Lung microvascular endothelial cell (primary cell): ENCODE measurements at regions not wholly inside any gene's neighbourhood (a gene's known extent, or its start where the extent isn't known, plus 50 kb on each side); places are given as distances from the start of the nearest gene placed in this dataset.

Experiments
- DNase-seq, 2 donors: peaks; one replicate each; pipeline versions ENCODE4 v3.0.0 to v3.0.0-alpha.2; 2010; ENCODE audit warnings: low read depth in 2 of 2

- DNase-seq: no peak
Observed at GRCh38 chr2:107024269-107024668, 138.3 kb upstream of the ST6GAL2 start.

- no peak for DNase-seq
Observed at GRCh38 chr2:107025291-107025857, 139.4 kb upstream of the ST6GAL2 start.

GRCh38 chr2:107025869-107026380, 140.0 kb upstream of the ST6GAL2 start:
- no peak for DNase-seq

GRCh38 chr2:107027205-107027604, 141.2 kb upstream of the ST6GAL2 start:
- DNase-seq: no peak

GRCh38 chr2:107027810-107028209, 141.8 kb upstream of the ST6GAL2 start:
- no peak for DNase-seq

- no peak for DNase-seq
Observed at GRCh38 chr2:107028661-107029060, 142.7 kb upstream of the ST6GAL2 start.

- DNase-seq: no peak
Observed at GRCh38 chr2:107036293-107036692, 150.3 kb upstream of the ST6GAL2 start.

GRCh38 chr2:107062173-107062572, 176.2 kb upstream of the ST6GAL2 start:
- no peak for DNase-seq

- no peak for DNase-seq
Observed at GRCh38 chr2:107062599-107063220, 176.7 kb upstream of the ST6GAL2 start.

- DNase-seq: no peak
Observed at GRCh38 chr2:107063228-107063627, 177.3 kb upstream of the ST6GAL2 start.

- DNase-seq: no peak
Observed at GRCh38 chr2:107064750-107065149, 178.8 kb upstream of the ST6GAL2 start.

GRCh38 chr2:107068069-107068916, 182.3 kb upstream of the ST6GAL2 start:
- DNase-seq: no peak

- no peak for DNase-seq
Observed at GRCh38 chr2:107069890-107070289, 183.9 kb upstream of the ST6GAL2 start.

- no peak for DNase-seq
Observed at GRCh38 chr2:107072150-107072940, 186.4 kb upstream of the ST6GAL2 start.

GRCh38 chr2:107078584-107078983, 192.6 kb upstream of the ST6GAL2 start:
- DNase-seq: no peak

- DNase-seq: no peak
Observed at GRCh38 chr2:107086497-107086896, 200.5 kb upstream of the ST6GAL2 start.

- DNase-seq: no peak
Observed at GRCh38 chr2:107088156-107088555, 202.2 kb upstream of the ST6GAL2 start.

GRCh38 chr2:107091163-107091864, 205.3 kb upstream of the ST6GAL2 start:
- DNase-seq: no peak

GRCh38 chr2:107093426-107093957, 207.5 kb upstream of the ST6GAL2 start:
- DNase-seq: no peak

- DNase-seq: no peak
Observed at GRCh38 chr2:107094450-107094986, 208.6 kb upstream of the ST6GAL2 start.

GRCh38 chr2:107102176-107102575, 216.2 kb upstream of the ST6GAL2 start:
- DNase-seq: no peak
